Left ventricle myocardium superior (tissue), 1 donor: ENCODE measurements at regions not wholly inside any gene's neighbourhood (a gene's known extent, or its start where the extent isn't known, plus 50 kb on each side); places are given as distances from the start of the nearest gene placed in this dataset.
"Not testable (repeated sequence)": the region's sequence is repeated elsewhere in the genome, so short reads cannot be mapped to it uniquely, and the experiment has no call there.

Experiments
- ATAC-seq: fragments of 200-7000 bp; cut with Tn5 transposase; one replicate; pipeline ENCODE4 v1.9.1; 2020; ENCODE audit warnings: mild to moderate bottlenecking, moderate library complexity
- DNase-seq: peaks from one replicate; pipeline ENCODE4 v3.0.0-alpha.2; 2020
- intact Hi-C: fragments of 100-400 bp; cut with micrococcal nuclease; formaldehyde crosslinking; loops from one replicate; pipeline ENCODE4 v1.11.0; 2022
- donor health status: DM: no; HTN: yes; CAD: no; lungs with severe emphysema.

DNA sequence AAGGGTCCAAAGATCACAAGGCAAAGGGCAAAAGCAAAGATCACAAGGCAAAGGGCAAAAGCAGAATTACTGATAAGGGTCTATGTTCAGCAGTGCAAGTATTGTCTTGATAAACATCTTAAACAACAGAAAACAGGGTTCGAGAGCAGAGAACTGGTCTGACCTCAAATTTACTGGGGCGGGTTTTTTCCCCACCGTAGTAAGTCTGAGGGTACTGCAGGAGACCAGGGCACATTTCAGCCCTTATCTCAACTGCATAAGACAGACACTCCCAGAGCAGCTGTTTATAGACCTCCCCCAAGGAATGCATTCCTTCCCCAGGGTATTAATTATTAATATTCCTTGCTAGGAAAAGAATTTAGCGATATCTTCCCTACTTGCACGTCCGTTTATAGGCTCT, 61.3 kb downstream of the ZNF860 start:
- intact Hi-C loops, ATAC-seq, DNase-seq: not testable (repeated sequence)

DNA sequence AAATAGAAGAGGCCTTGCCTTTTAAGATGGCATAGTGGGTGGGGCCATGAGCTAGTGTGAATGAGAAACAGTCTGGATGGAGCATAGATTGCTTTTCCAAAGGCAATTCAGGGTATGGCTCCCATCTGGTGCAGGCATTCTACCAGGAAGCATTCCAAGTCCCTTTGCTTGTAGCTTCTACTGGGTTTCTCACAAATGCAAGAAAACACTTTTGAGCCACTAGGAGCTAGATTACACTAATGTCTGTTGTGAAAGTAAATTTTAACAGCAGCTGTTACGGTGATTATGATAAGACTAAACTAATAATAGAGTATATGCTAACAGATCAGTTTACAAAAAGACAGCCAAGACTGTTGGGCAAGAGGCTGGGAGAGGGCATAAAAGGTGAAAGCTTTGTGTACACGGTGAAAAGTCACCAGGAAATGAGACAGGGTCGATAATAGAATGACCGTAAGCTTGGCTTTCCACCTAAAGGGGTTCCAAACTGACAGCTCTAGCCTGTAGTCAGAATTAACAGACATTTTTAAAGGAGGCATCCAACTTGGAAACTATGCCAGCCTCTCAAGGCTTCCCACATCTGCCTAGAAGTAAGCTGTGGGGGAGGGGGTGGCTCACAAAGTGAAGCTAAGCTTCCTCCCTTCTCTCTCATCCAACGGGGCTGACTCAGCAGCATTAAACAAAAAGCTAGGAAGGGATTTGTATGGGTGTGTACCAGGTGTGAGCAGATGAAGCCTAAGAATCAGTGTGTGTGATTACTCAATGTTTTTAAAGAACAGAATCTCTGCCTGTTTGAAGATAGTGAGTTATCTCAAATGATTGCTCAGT, 61.1 kb upstream of the GPD1L start:
- no peak for DNase-seq
- peak; percentile 93 for ATAC-seq
- intact Hi-C loops = no loop called here

DNA sequence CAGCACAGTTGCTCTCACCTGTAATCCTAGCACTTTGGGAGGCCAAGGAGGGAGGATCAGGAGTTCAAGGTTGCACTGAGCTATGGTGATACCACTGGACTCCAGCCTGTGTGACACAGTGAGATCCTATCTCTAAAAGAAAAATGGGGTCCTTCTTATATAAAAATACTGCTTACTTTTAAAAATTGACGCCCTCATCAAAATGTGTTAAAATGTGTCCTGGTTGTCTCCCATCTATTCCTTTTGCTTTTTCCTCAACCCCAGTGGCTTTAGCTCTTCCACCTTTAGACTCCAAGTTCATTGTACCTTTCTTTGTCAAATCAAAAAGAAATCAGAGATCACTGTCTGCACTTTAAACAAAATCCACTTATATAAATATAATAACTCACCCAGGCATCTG, 60.3 kb upstream of the GPD1L start:
- no peak for DNase-seq
- ATAC-seq = no peak
- intact Hi-C loops = no loop called here

DNA sequence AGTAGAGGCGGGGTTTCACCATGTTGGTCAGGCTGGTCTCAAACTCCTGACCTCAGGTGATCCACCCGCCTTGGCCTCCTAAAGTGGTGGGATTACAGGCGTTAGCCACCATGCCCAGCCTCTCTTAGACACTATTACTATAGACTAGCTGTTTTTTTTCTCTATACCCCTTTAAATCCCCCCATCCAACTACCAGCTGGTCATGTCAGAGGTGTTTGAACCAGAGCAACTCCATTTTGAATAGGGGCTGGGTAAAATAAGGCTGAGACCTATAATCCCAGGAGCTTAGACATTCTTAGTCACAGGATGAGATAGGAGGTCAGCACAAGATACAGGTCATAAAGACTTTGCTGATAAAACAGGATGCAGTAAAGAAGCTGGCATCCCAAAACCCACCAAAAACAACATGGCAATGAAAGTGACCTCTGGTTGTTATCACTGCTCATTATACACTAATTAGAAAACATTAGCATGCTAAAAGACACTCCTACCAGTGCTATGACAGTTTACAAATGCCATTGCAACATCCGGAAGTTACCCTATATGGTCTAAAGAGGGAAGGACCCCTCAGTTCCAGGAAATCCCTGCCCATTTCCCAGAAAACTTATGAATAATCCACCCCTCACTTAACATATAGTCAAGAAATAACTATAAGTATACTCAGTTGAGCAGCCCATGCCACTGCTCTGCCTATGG, 57.8 kb upstream of the GPD1L start:
- no peak for DNase-seq
- intact Hi-C loops = no loop called here
- ATAC-seq = no peak

DNA sequence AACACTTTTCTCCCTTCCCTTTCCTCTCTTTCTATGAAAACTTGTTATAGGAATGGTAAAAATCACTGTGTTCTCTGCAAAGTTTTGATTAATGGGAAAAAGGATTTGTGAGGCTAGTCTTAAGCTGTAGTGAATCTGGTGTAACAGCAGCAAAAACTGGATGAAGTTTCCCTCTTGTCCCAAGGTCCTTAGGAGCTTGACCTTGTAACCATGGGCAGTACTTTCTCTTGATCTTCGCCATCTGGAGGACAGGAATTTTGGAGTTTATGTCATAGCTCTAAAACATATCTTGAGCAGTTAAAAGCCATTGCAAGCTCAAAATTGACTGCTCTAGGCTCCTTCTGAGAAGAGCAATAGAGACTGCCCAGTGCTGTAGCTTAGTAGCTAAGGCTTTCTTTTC, 56.5 kb upstream of the GPD1L start:
- DNase-seq = no peak
- intact Hi-C loops = no loop called here

DNA sequence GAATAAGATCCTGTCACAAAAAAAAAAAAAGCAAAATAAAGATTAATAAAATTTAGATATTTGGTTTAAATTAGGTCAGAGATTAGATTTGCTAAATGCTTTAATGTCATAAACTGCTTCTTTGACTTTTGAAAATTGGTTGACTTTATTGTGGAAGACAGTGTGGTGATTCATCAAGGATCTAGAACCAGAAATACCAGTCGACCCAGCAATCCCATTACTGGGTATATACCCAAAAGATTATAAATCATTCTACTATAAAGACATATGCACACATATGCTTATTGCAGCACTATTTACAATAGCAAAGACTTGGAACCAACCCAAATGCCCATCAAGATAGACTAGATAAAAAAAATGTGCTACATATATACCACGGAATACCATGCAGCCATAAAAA, 54.2 kb upstream of the GPD1L start:
- ATAC-seq, DNase-seq, intact Hi-C loops: not testable (repeated sequence)

More for the DNA sequence above, 56.5 kb upstream of the GPD1L start:
- ATAC-seq = no peak

DNA sequence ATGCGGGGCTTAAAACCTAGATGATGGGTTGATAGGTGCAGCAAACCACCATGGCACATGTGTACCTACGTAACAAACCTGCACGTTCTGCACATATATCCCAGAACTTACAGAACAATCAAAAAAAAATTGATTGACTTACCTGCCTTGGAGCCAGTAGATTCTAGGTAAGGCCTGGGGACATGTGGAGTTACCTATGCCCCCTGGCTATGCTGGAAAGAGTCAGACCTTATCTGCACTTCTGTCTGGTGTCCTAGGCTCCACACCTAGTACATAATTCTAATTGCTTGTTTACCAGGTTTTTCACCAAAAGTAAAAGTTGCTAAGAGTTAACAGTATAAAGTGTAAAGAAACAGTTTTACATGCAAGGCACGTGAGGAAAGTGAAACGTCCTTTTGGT, 53.6 kb upstream of the GPD1L start:
- intact Hi-C loops, ATAC-seq, DNase-seq: not testable (repeated sequence)

DNA sequence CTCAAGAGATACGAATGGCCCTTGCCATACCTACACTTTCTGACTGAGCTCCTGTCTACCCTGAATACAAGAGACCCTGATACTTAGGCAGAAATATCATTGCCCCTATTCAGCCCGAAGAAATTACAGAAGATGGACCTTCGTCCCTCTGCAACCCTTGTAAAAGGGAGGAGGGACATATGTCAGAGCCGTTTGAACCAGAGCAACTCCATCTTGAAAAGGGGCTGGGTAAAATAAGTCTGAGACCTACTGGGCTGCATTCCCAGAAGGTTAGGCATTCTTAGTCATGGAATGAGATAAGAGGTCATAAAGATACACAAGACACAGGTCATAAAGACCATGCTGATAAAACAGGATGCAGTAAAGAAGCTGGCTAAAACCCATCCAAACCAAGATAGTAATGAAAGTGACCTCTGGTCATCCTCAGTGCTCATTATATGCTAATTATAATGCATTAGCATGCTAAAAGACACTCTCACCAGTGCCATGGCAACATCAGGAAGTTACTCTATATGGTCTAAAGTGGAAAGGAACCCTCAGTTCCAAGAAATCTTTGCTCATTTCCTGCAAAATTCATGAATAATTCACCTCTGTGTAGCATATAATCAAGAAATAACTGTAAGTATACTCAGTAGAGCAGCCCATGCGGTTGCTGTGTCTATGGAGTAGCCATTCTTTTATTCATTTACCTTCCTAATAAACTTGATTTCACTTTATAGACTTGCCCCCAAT, 49.7 kb upstream of the GPD1L start:
- intact Hi-C loops = no loop called here
- ATAC-seq (no peak), DNase-seq (no peak)
